Stimulated activated CD4-positive, alpha-beta T cell treated with anti-CD3 and anti-CD28 coated beads, Interleukin-4, amount 100 ng/mL, for 1 hour (primary cell): ENCODE measurements at regions not wholly inside any gene's neighbourhood (a gene's known extent, or its start where the extent isn't known, plus 50 kb on each side); places are given as distances from the start of the nearest gene placed in this dataset.
A peak's percentile ranks its signal among the peaks of the same experiment; 100 is the strongest.
"Not testable (repeated sequence)": the region's sequence is repeated elsewhere in the genome, so short reads cannot be mapped to it uniquely, and the experiment has no call there.

ENCODE experiments used
- DNase-seq: peaks from one replicate; pipeline ENCODE4 v3.0.0-alpha.2; 2020

DNA sequence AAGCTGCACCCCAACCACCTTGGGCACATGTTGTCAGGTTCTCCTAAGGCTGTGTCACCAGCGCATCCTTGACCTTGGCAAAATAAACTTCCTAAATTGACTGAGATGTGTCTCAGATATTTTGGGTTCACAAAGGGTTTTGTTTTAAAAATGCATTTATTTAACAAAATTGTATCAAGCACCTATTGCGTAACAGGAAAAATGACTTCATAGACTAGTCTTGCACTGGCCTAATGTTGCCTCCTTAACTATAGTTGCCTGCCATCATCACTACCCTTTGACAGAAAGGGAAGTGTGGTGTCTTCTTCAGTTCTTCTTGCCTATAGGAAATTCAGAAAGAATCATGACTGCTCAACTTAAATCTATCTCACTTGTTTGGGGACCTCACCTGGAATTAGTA, 374.2 kb downstream of the SH2D1A start:
- DNase-seq: no peak

DNA sequence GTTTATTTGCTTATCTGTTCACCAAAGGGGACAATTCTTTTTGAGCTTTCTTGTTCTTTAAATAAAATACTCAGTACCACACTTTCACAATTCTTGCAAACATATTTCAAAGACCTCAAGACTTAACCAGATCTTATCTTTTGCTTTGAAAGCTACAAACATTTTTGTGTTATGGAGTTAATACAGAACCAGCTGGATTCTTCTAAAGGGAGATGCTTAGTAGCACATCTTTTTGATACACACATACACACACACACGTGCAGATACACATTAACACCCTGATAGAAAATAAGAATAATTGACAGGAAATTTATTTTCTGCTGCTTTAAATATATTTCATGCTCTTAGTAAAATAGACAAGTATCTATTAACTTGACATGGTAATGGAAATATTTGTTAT, 379.1 kb downstream of the SH2D1A start:
- no peak for DNase-seq

- no peak for DNase-seq
Measured at GRCh38 chrX:124726292-124726691, 379.9 kb downstream of the SH2D1A start.

- DNase-seq: no peak
Measured at GRCh38 chrX:124726881-124727280, 380.5 kb downstream of the SH2D1A start.

- peak; percentile 34 for DNase-seq
Measured at GRCh38 chrX:124736553-124737270, 390.3 kb downstream of the SH2D1A start.

DNA sequence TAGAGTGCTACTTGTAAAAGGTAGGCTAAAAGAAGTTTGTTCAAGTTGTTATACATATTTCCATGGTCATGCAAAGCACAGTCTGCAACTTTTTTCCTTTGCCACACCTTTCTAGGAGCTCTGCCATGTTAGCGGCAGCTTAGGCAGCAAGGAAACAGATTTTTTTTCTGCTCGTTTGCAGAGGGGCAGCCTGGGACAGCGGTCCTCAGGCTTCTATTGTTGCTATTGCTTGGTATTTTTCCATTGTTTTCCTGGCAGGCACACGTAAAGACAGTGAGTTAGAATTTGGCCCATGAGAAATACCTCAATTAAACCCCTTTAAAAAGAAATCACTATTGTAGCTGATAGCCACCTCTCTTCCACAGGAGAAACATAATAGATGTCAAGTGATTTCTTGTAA, 391.4 kb downstream of the SH2D1A start:
- DNase-seq: no peak

- no peak for DNase-seq
Measured at GRCh38 chrX:124747295-124747694, 400.9 kb downstream of the SH2D1A start.

DNA sequence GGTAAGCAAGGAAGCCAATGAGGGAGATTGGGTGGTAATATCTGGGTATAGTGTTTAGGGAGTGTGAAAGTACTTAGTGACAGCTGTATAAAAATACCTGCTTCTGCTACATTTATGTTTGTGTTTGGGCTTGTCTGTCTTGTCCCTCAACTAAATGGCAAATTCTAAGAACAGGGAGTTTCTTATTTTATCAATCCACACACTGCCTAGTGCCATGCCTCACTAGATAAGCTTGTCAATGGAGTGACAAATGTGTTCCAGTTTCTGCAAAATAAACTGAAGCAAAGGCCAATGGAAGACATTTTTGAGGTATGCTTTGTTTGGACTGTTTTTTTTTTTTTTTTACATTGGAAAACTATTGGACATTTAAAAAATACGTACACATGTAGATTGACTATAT, 418.0 kb downstream of the SH2D1A start:
- no peak for DNase-seq

GRCh38 chrX:124769166-124769565, 422.8 kb downstream of the SH2D1A start:
- DNase-seq: no peak

- DNase-seq: no peak
Measured at GRCh38 chrX:124771292-124771691, 424.9 kb downstream of the SH2D1A start.

DNA sequence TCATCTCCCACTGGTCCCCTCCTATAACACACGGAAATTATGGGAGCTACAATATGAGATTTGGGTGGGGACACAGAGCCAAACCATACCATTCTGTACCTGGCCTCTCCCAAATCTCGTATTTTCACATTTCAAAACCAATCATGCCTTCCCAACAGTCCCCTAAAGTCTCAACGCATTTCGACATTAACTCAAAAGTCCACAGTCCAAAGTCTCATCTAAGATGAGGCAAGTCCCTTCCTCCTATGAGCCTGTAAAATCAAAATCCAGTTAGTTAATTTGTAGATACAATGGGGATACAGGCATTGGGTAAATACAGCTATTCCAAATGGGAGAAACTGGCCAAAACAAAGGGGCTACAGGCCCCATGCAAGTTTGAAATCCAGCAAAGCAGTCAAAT, 441.9 kb downstream of the SH2D1A start:
- not testable (repeated sequence) for DNase-seq

GRCh38 chrX:124789874-124790273, 443.5 kb downstream of the SH2D1A start:
- not testable (repeated sequence) for DNase-seq

DNA sequence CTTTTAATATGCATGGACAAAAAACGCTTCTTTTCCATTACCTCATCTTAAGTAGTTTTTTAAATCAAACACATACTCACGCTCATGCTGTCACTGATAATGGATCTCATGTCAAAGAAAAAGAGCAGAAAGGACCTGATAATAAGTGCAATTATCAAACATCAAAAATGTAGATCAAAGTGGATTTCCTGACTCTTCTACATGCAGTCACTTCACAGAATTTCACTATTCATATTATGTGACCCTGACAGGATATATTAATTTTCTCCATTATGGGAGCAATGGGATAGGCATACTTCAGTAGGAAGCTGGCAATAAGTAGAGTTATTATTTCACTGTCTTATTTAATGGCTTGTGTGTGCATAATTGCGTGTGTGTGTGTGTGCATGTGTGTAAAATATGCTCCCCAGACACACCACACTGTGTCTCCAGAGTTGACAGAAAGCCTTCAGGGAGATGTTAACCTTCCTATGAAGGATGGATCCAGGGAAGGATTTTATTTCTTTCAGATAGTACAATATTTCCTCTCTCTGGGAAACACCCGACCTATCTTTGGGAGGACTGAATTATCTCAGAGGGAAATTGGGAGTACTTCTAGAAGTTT, 445.2 kb downstream of the SH2D1A start:
- no peak for DNase-seq

DNA sequence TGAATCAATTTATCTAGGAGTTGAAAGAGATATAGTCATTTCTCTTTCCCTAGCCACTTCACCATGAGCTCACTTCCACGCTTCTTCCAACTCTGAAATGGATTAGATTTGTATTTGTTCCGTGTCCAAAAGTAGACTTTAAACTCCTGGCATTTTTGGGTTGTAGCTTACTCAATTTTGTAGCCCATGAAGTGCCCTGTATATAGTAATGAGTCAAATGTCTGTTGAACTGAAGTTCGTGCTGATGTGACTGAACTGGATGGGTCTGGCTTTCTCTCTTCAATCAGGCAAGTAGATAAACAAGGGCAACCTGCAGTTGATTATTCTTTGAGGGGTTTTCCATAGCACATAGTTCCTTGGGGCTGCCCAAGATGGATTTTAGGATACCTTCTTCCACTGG, 450.6 kb downstream of the SH2D1A start:
- DNase-seq: no peak

- no peak for DNase-seq
Measured at GRCh38 chrX:124804962-124805361, 458.6 kb downstream of the SH2D1A start.

GRCh38 chrX:124805486-124805885, 459.1 kb downstream of the SH2D1A start:
- no peak for DNase-seq

DNA sequence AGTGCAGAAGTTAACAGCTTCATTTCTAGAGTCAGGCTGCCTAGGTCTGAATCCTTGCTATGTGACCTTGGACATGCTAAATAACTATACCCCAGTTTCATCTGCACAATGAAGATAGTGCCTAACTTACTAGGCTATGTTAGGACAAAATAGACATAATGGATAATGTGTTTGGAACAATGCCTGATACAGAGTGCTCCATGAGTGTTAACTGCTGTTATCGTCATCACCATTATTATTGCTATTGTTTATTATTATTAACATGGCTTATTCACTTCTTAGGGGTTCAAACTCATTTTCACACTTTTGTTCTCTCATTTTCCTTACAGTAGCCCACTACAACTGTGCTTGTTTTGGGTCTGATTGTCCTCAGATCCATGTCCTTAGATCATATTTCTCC, 467.7 kb downstream of the SH2D1A start:
- DNase-seq: no peak

- no peak for DNase-seq
Measured at GRCh38 chrX:124818033-124818432, 471.7 kb downstream of the SH2D1A start.

DNA sequence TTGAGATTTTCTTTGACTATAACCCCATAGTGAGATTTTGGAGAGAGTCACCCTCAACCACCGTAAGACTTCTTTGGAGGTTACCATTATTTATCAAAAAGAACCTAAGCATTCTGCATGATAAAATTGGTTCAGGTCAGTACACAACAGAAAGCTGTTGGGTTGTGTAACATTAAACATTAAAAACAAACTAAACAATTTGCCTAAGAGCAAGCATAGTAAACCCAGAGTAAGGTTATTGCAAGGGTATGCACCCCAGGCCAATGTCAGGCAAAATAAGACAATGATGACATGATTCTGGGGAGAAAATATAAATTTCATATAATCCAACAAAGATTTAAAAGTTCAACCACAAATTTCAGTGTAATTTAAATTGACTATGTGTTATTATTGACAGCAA, 472.4 kb downstream of the SH2D1A start:
- no peak for DNase-seq

DNA sequence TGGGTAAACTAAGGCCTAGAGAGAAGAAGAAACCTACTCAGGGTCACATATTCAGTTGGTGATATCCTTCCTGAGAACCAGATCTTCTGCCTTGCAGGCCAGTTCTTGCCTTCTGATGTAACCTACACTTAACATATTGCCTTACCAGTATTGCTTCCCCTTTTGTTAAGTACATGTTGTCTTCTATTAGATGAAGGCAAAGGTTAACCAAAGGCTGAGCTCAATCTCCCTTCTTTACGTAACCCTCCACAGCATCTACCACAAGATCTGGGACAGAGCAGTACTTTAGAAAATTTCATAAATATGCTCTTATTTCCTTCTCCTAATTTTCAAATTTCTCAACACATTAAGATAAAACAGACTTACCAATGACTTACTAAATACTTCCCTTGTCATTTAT, 474.4 kb downstream of the SH2D1A start:
- no peak for DNase-seq

GRCh38 chrX:124827258-124827845, 481.0 kb downstream of the SH2D1A start:
- no peak for DNase-seq

DNA sequence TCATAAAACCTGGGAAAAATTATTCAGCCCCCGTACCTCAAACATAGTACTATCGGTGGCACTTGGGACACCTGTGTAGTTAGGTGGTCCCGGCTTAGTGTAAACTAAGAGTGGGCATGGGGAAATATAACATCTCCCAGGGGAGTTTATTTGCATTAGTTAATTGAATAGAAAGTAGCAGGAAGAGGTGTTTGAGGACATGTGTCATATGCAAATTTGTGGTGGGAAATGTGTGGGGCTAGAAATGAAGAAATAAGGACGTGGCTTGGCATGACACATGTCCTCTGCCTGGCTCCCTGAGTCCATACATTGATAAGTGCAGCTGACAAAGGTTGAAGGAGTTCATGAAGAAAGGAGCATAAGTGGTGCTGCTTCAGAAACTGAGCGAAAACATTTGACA, 483.6 kb downstream of the SH2D1A start:
- DNase-seq: no peak

- DNase-seq: no peak
Measured at GRCh38 chrX:124836786-124837185, 482.9 kb upstream of the TEX13C start.

DNA sequence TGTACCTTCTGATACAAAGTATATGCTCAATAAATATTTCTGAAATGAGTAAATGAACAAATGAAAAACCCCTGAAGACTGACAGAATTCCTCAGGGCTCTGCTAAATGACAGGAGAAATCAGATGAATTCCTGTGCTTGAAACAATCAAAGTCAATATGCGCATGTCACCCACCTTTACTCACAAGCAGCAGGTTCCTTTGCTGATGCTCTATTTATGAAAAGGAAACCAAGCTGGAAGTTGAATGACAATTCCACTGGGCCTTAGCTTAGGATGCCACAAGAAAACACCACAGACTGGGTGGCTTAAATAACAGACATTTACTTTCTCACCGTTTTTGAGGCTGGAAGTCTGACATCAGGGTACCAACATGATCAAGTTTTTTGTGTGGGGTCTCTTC, 477.5 kb upstream of the TEX13C start:
- no peak for DNase-seq

DNA sequence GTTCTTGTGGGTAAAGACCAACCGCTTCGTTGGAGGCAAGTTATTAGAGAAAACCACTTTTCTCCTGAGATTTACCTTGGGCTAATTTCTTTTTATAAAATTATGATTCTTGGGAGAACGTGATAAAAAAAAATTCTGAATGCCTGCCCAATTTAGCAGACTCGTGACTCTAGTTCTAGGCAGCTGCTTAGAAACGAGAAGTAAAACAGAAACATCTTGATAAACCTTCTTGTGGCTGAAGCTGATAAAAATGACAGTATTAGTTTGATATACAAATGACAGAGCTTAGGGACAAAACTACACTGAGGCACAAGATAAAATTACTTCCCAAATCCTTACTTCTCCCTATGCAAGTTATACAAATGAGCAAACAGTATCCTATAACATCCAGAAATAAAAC, 458.9 kb upstream of the TEX13C start:
- DNase-seq: no peak
